ENCODE measurements at regions not wholly inside any gene's neighbourhood (a gene's known extent, or its start where the extent isn't known, plus 50 kb on each side); places are given as distances from the start of the nearest gene placed in this dataset.

DNA sequence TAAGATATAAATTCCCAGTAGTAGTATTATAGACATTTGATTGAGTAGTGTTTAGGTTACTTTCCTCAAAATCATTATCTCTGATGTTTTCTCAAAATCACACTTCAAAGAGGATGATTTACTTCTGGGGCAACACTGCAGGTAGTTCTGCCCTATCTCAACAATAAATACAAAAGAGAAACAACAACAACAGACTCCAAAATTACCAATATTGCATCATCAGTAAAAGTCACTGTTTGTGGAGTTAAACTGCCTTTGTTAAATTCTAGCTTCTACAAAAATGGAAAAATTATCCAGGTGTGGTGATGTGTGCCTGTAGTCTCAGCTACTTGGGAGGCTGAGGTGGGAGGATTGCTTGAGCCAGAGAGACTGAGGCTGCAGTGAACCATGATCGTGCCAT lies 637.6 kb upstream of the ZNF608 start:
- no peak overlapping the region for H3K4me3 Mint-ChIP-seq
- H3K9me3 Mint-ChIP-seq: no peaks in the 10 kb centered on the region
- DNase-seq: no peak
- no peaks in the 10 kb centered on the region for H3K4me1 Mint-ChIP-seq
- H3K27me3 Mint-ChIP-seq: no peaks in the 10 kb centered on the region
- CTCF ChIA-PET: no interaction called here
- no peak overlapping the region for H3K27ac Mint-ChIP-seq
- no peaks in the 10 kb centered on the region for H3K36me3 Mint-ChIP-seq

- Mint-ChIP-seq H3K9me3 (peaks cover 8% of the 10 kb centered on the region), H3K27ac (no peak overlapping the region), H3K27me3 (no peaks in the 10 kb centered on the region), H3K4me1 (no peaks in the 10 kb centered on the region), H3K4me3 (no peak overlapping the region), H3K36me3 (no peaks in the 10 kb centered on the region)
- no peak for DNase-seq
- CTCF ChIA-PET: no interaction called here
These were observed 643.9 kb upstream of the ZNF608 start for GRCh38 chr5:125390326-125390725.

DNA sequence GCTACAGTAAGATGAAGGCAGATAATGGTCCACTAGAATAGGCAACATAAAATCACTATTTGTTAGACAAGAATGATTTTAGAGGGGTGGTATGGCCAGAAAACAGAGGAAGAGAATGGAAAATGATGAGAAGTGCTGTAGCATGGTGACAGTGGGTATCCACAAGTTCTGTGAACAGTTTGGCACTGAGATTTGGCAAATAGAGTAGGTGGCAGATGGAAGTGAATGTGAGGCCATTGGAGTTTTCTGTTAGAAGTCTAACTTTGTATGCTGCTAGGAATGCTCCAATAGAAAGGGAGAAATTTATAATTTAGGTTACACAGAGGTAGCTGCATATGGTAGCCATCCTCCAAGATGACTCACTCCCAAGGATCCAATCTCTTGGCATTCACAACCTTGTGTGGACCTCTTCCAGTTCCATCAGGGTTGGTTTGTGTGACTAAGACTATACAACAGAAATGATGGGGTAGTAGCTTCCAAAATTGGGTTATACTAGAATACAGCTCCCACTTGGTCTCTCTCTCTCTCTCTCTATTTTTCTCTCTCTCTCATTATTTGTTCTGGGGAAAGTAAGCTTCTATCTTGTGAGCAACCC lies 646.9 kb upstream of the ZNF608 start:
- CTCF ChIA-PET: no interaction called here
- Mint-ChIP-seq H3K27ac (no peak overlapping the region), H3K9me3 (peaks cover 10% of the 10 kb centered on the region), H3K27me3 (no peaks in the 10 kb centered on the region), H3K4me3 (no peak overlapping the region), H3K4me1 (no peaks in the 10 kb centered on the region), H3K36me3 (no peaks in the 10 kb centered on the region)
- DNase-seq: no peak

- no peak overlapping the region for H3K27ac Mint-ChIP-seq
- H3K9me3 Mint-ChIP-seq: peaks cover 10% of the 10 kb centered on the region
- DNase-seq: no peak
- H3K27me3 Mint-ChIP-seq: no peaks in the 10 kb centered on the region
- no peaks in the 10 kb centered on the region for H3K36me3 Mint-ChIP-seq
- CTCF ChIA-PET: no interaction called here
- no peaks in the 10 kb centered on the region for H3K4me1 Mint-ChIP-seq
- no peak overlapping the region for H3K4me3 Mint-ChIP-seq
These were observed 648.3 kb upstream of the ZNF608 start for GRCh38 chr5:125394661-125395280.

DNA sequence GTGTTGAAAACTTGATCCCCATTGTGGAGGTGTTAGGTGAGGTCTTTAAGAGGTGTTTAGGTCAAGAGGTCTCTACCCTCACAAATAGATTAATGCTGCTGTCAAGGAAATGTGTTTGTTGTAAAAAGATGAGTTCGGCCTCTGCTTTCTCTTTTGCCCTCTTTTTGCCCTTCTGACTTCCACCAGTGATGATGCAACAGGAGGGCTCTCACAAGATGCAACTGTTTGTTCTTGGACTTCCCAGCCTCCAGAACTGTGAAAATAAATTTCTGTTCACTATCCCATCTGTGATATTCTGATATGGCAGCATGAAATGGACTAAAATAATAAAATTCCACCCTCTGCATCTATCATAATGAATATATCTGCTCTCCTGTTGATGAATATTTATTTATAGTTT lies 650.0 kb upstream of the ZNF608 start:
- Mint-ChIP-seq H3K4me1 (no peaks in the 10 kb centered on the region), H3K9me3 (peaks cover 10% of the 10 kb centered on the region)

DNA sequence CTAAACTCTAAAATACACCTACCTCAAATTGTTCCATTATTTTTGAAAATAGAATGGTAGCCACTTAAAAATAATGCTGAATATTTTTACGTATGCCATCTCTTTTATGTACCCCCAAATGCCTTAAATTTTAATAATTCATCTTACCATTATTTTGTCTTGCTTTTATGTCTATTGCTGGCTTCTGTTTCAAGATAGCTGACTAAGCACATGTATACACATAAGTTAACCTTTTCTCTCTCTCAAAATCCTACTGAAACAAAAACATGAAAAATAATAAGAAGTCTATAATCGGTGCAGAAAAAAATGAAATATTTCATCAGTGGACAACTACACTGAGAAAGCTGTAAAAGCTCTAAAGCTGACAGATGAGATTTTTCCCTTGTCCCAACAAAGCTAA lies 652.0 kb upstream of the ZNF608 start:
- CTCF ChIA-PET: no interaction called here
- Mint-ChIP-seq H3K4me3 (no peak overlapping the region), H3K27ac (no peak overlapping the region), H3K4me1 (no peaks in the 10 kb centered on the region), H3K36me3 (no peaks in the 10 kb centered on the region), H3K9me3 (peaks cover 11% of the 10 kb centered on the region), H3K27me3 (no peaks in the 10 kb centered on the region)
- no peak for DNase-seq

More for the DNA sequence above, 650.0 kb upstream of the ZNF608 start:
- H3K4me3 Mint-ChIP-seq: no peak overlapping the region
- CTCF ChIA-PET: no interaction called here
- DNase-seq: no peak
- no peak overlapping the region for H3K27ac Mint-ChIP-seq
- no peaks in the 10 kb centered on the region for H3K27me3 Mint-ChIP-seq
- no peaks in the 10 kb centered on the region for H3K36me3 Mint-ChIP-seq

DNA sequence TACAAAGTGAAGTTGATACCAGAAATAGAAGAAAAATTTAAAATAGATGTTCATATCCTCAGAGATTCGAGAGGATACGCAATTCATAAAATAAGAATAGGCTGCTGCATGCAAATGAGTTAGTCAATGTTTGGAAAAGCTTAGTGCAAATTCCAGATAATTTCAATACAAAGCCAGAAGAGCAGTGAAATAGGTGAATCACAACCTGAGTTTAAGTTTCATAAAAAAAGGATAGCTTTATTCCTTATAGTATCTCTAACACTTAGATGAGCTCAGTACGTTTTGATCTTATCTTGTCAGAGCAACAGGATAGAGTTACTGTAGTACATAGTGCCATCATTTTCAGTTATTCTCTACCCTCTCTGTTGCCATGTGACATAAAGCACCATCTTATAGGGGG lies 653.4 kb upstream of the ZNF608 start:
- Mint-ChIP-seq H3K36me3 (no peaks in the 10 kb centered on the region), H3K27ac (no peak overlapping the region), H3K4me3 (no peak overlapping the region), H3K9me3 (peaks cover 7% of the 10 kb centered on the region), H3K27me3 (no peaks in the 10 kb centered on the region), H3K4me1 (no peaks in the 10 kb centered on the region)
- CTCF ChIA-PET: no interaction called here
- DNase-seq: no peak

- Mint-ChIP-seq H3K36me3 (no peaks in the 10 kb centered on the region), H3K9me3 (peaks cover 7% of the 10 kb centered on the region), H3K27ac (no peak overlapping the region), H3K4me1 (no peaks in the 10 kb centered on the region), H3K27me3 (no peaks in the 10 kb centered on the region), H3K4me3 (no peak overlapping the region)
- CTCF ChIA-PET: no interaction called here
- no peak for DNase-seq
These were observed 655.5 kb upstream of the ZNF608 start for GRCh38 chr5:125401724-125402622.

DNA sequence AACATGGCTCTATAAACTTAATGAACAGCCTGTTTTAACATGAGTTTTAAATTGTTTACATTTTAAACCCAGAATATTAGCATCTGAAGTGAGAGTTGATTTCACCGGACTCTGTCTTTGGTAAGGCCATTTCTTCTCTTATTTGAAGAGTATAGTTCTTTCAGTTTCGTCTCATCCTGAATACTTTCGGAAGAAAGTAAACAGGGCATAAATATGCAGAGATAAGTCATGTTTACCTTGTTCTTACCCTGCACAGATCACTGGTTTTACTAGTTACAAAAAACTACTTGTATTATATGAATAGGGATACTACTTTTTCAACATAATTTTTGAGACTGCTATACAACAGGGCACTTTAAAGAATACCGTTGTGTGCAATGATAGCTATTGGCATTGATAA lies 656.3 kb upstream of the ZNF608 start:
- Mint-ChIP-seq H3K4me3 (no peak overlapping the region), H3K4me1 (no peaks in the 10 kb centered on the region), H3K36me3 (no peaks in the 10 kb centered on the region), H3K27ac (no peak overlapping the region), H3K27me3 (no peaks in the 10 kb centered on the region), H3K9me3 (peaks cover 7% of the 10 kb centered on the region)
- DNase-seq: no peak
- CTCF ChIA-PET: no interaction called here

DNA sequence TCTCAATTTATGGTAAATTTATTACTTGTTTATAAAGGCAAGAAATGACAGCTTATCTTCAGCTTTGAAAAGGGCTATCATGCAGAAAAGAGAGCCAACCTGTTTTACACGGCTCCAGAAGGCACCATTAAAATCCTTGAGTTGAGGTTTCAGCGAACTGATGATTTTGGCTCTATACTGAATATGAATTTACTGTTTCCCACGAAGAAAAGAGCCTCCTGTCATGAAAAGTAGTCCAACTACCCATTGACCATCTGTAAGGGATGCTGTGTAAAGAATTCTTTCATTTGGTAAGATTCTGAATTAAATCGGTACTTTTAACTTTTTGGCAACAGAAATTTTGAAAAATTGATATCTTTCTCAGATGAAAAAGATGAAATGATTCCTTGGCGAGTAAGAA lies 657.6 kb upstream of the ZNF608 start:
- Mint-ChIP-seq H3K27ac (no peak overlapping the region), H3K4me1 (no peaks in the 10 kb centered on the region), H3K27me3 (no peaks in the 10 kb centered on the region), H3K36me3 (no peaks in the 10 kb centered on the region), H3K4me3 (no peak overlapping the region), H3K9me3 (peaks cover 9% of the 10 kb centered on the region)
- DNase-seq: no peak
- CTCF ChIA-PET: no interaction called here

GRCh38 chr5:125408448-125409233 lies 662.2 kb upstream of the ZNF608 start:
- Mint-ChIP-seq H3K27ac (no peak overlapping the region), H3K4me1 (no peaks in the 10 kb centered on the region), H3K36me3 (no peaks in the 10 kb centered on the region), H3K9me3 (peaks cover 4% of the 10 kb centered on the region), H3K27me3 (no peaks in the 10 kb centered on the region), H3K4me3 (no peak overlapping the region)
- no peak for DNase-seq
- CTCF ChIA-PET: no interaction called here

DNA sequence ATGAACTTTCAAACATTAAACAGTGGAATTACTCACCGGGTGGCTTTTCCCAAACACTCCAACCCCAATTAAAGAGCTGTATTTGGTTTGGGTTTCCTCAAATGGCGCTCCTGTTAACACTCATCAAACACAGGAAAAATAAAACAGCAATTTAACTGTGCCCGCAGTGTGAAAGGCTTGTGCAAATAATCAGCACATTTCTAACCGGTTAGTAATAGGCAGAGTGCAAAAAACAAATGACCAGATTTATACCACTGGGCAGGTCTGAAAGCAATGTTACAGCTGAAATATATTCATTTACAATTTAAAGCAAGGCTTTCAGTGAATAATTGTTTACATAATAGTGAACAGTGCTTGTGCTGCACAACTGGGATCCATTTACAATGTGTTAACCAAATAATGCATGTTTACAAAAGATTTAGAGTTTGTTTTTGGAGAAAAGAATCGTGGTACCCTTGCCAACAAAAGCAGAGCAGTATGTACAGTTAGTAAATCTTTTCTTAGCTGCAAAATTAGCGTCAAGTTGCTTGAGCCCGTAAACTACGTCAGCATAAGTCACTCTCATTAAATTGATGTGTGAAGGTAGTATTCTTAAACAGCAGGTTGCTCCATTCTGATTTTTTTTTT lies 662.9 kb upstream of the ZNF608 start:
- CTCF ChIA-PET: no interaction called here
- Mint-ChIP-seq H3K4me3 (no peak overlapping the region), H3K4me1 (no peaks in the 10 kb centered on the region), H3K27ac (no peak overlapping the region), H3K9me3 (peaks cover 4% of the 10 kb centered on the region), H3K27me3 (no peaks in the 10 kb centered on the region), H3K36me3 (no peaks in the 10 kb centered on the region)
- DNase-seq: no peak

DNA sequence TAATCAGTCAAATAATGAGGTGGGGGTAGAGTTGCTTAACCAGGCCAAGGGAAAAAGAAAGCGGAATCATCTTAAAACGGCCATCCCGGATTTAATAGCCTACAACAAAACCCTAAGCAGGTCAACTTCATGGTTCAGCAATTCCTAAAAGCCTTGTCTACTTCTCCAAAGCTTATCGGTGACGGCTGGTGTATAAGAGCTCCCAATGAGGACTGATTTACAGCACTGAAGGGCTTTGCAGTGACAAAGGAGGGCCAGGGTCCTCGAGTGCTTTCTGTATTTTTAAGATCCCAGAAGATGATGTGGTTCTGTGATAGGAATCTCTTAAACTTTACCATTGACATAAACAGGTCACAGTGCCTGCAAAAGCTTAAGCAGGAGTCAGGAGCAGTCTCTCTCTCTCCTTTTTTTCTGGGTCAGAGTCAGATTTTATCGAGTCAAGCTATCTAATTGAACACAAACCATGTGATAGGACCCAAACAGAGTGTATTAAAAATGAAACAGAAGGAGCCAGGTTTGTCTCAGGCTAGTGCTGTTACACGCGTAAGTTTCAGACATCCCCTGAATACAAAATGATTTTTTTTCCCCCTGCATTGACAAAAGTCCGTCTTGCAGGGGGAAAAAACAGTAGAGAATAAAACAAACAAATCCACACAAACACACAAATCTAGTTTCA lies 663.6 kb upstream of the ZNF608 start:
- no peak overlapping the region for H3K27ac Mint-ChIP-seq
- no peak for DNase-seq
- peaks cover 4% of the 10 kb centered on the region for H3K9me3 Mint-ChIP-seq
- no peaks in the 10 kb centered on the region for H3K36me3 Mint-ChIP-seq
- H3K4me1 Mint-ChIP-seq: no peaks in the 10 kb centered on the region
- H3K4me3 Mint-ChIP-seq: no peak overlapping the region
- CTCF ChIA-PET: no interaction called here
- no peaks in the 10 kb centered on the region for H3K27me3 Mint-ChIP-seq
